Effector memory CD8-positive, alpha-beta T cell (primary cell): ENCODE measurements at regions not wholly inside any gene's neighbourhood (a gene's known extent, or its start where the extent isn't known, plus 50 kb on each side); places are given as distances from the start of the nearest gene placed in this dataset.

ENCODE experiments used
- ATAC-seq: fragments of 150-1000 bp; cut with Tn5 transposase; replicated peaks from 2 replicates; pipeline ENCODE4 v1.10.0; 2021; ENCODE audit warnings: mild to moderate bottlenecking, moderate library complexity
- DNase-seq, 3 experiments: peaks; one replicate each; pipeline ENCODE4 v3.0.0; 2021
- H3K27ac Mint-ChIP-seq, 2 donors: one replicate each; pipeline ENCODE4 v1.8.0; 2022; ENCODE audit warnings: mild to moderate bottlenecking in 2 of 2, mixed read lengths in 2 of 2, moderate library complexity in 2 of 2
- H3K27me3 Mint-ChIP-seq, 2 donors: one replicate each; pipeline ENCODE4 v1.8.0; 2022; ENCODE audit warnings: mixed read lengths in 2 of 2
- H3K36me3 Mint-ChIP-seq: one replicate; pipeline ENCODE4 v1.8.0; 2022; ENCODE audit warnings: mild to moderate bottlenecking, moderate library complexity, mixed read lengths; ENCODE audit not compliant: insufficient read depth
- H3K4me1 Mint-ChIP-seq, 2 donors: one replicate each; pipeline ENCODE4 v1.8.0; 2022; ENCODE audit warnings: low read depth in 2 of 2, mixed read lengths in 2 of 2
- H3K4me3 Mint-ChIP-seq, 2 donors: one replicate each; pipeline ENCODE4 v1.8.0; 2022; ENCODE audit warnings: mild to moderate bottlenecking in 2 of 2, mixed read lengths in 2 of 2, moderate library complexity in 2 of 2
- H3K9me3 Mint-ChIP-seq, 2 donors: one replicate each; pipeline ENCODE4 v1.8.0; 2022; ENCODE audit warnings: mixed read lengths in 2 of 2

GRCh38 chr12:115849262-115849943 is 428.1 kb downstream of the MED13L start:
- no peak for ATAC-seq

GRCh38 chr12:115847398-115847797 is 430.1 kb downstream of the MED13L start:
- H3K4me1 Mint-ChIP-seq: no peaks in the 10 kb centered on the region
- peaks cover 2% of the 10 kb centered on the region for H3K36me3 Mint-ChIP-seq
- no peak overlapping the region for H3K4me3 Mint-ChIP-seq
- peaks cover 6 to 9% of the 10 kb centered on the region in 2 donors for H3K9me3 Mint-ChIP-seq
- H3K27ac Mint-ChIP-seq: no peak overlapping the region
- DNase-seq (no peak), ATAC-seq (no peak)
- peaks cover 8% of the 10 kb centered on the region in 2 donors for H3K27me3 Mint-ChIP-seq

More at GRCh38 chr12:115849262-115849943, 428.1 kb downstream of the MED13L start:
- Mint-ChIP-seq H3K27ac (no peak overlapping the region), H3K4me3 (no peak overlapping the region), H3K9me3 (peaks cover 6% of the 10 kb centered on the region in 2 donors), H3K4me1 (no peaks in the 10 kb centered on the region), H3K36me3 (peaks cover 2% of the 10 kb centered on the region), H3K27me3 (peaks cover 0 to 8% of the 10 kb centered on the region in 2 donors)
- no peak for DNase-seq

- Mint-ChIP-seq H3K4me3 (no peak overlapping the region), H3K4me1 (no peaks in the 10 kb centered on the region), H3K27ac (no peak overlapping the region), H3K36me3 (peaks cover 2% of the 10 kb centered on the region), H3K9me3 (peaks cover 6 to 9% of the 10 kb centered on the region in 2 donors), H3K27me3 (peaks cover 8 to 13% of the 10 kb centered on the region in 2 donors)
- DNase-seq: no peak
- ATAC-seq: no peak
Measured at GRCh38 chr12:115846516-115846915, 431.0 kb downstream of the MED13L start.

- DNase-seq: no peak
Measured at GRCh38 chr12:115840159-115840558, 437.3 kb downstream of the MED13L start.

GRCh38 chr12:115838952-115839351 is 438.5 kb downstream of the MED13L start:
- H3K36me3 Mint-ChIP-seq: peaks cover 3% of the 10 kb centered on the region
- no peak for ATAC-seq
- H3K27ac Mint-ChIP-seq: no peak overlapping the region
- H3K4me3 Mint-ChIP-seq: no peak overlapping the region
- DNase-seq: no peak
- H3K4me1 Mint-ChIP-seq: no peaks in the 10 kb centered on the region
- peaks cover 0 to 13% of the 10 kb centered on the region in 2 donors for H3K27me3 Mint-ChIP-seq
- no peaks in the 10 kb centered on the region for H3K9me3 Mint-ChIP-seq

More at GRCh38 chr12:115840159-115840558, 437.3 kb downstream of the MED13L start:
- no peak overlapping the region for H3K27ac Mint-ChIP-seq
- H3K9me3 Mint-ChIP-seq: peaks cover under 1 to 3% of the 10 kb centered on the region in 2 donors
- H3K27me3 Mint-ChIP-seq: peaks cover 0 to 13% of the 10 kb centered on the region in 2 donors
- H3K36me3 Mint-ChIP-seq: peaks cover 3% of the 10 kb centered on the region
- no peak for ATAC-seq
- no peaks in the 10 kb centered on the region for H3K4me1 Mint-ChIP-seq
- H3K4me3 Mint-ChIP-seq: no peak overlapping the region

GRCh38 chr12:115837220-115837619 is 440.3 kb downstream of the MED13L start:
- Mint-ChIP-seq H3K27me3 (peaks cover 0 to 14% of the 10 kb centered on the region in 2 donors), H3K4me1 (no peaks in the 10 kb centered on the region), H3K4me3 (no peak overlapping the region), H3K27ac (no peak overlapping the region), H3K36me3 (peaks cover 3% of the 10 kb centered on the region), H3K9me3 (no peaks in the 10 kb centered on the region)
- DNase-seq (no peak), ATAC-seq (no peak)

- no peaks in the 10 kb centered on the region for H3K4me1 Mint-ChIP-seq
- ATAC-seq (no peak), DNase-seq (no peak)
- H3K9me3 Mint-ChIP-seq: no peaks in the 10 kb centered on the region
- no peak overlapping the region for H3K27ac Mint-ChIP-seq
- peaks cover 0 to 11% of the 10 kb centered on the region in 2 donors for H3K27me3 Mint-ChIP-seq
- no peak overlapping the region for H3K4me3 Mint-ChIP-seq
- H3K36me3 Mint-ChIP-seq: peaks cover 7% of the 10 kb centered on the region
Measured at GRCh38 chr12:115835445-115835844, 442.0 kb downstream of the MED13L start.

- ATAC-seq: no peak
- Mint-ChIP-seq H3K4me1 (no peaks in the 10 kb centered on the region), H3K27ac (no peak overlapping the region), H3K4me3 (no peak overlapping the region), H3K27me3 (peaks cover 0 to 11% of the 10 kb centered on the region in 2 donors), H3K9me3 (peaks cover 0 to 1% of the 10 kb centered on the region in 2 donors), H3K36me3 (peaks cover 7% of the 10 kb centered on the region)
- no peak for DNase-seq
Measured at GRCh38 chr12:115833704-115834103, 443.8 kb downstream of the MED13L start.

GRCh38 chr12:115830633-115831032 is 446.9 kb downstream of the MED13L start:
- no peak overlapping the region for H3K4me3 Mint-ChIP-seq
- peaks cover 0 to 3% of the 10 kb centered on the region in 2 donors for H3K9me3 Mint-ChIP-seq
- ATAC-seq: no peak
- peaks cover 4% of the 10 kb centered on the region for H3K36me3 Mint-ChIP-seq
- H3K27ac Mint-ChIP-seq: no peak overlapping the region
- no peaks in the 10 kb centered on the region for H3K4me1 Mint-ChIP-seq
- no peak for DNase-seq
- H3K27me3 Mint-ChIP-seq: peaks cover 0 to 11% of the 10 kb centered on the region in 2 donors

GRCh38 chr12:115830070-115830469 is 447.4 kb downstream of the MED13L start:
- H3K9me3 Mint-ChIP-seq: peaks cover 0 to 3% of the 10 kb centered on the region in 2 donors
- no peak overlapping the region for H3K27ac Mint-ChIP-seq
- DNase-seq (no peak), ATAC-seq (no peak)
- H3K4me1 Mint-ChIP-seq: no peaks in the 10 kb centered on the region
- H3K36me3 Mint-ChIP-seq: peaks cover 4% of the 10 kb centered on the region
- H3K27me3 Mint-ChIP-seq: peaks cover 0 to 11% of the 10 kb centered on the region in 2 donors
- no peak overlapping the region for H3K4me3 Mint-ChIP-seq

- H3K4me1 Mint-ChIP-seq: no peaks in the 10 kb centered on the region
- no peak overlapping the region for H3K27ac Mint-ChIP-seq
- H3K9me3 Mint-ChIP-seq: peaks cover 0 to 3% of the 10 kb centered on the region in 2 donors
- peaks cover 4% of the 10 kb centered on the region for H3K36me3 Mint-ChIP-seq
- no peak for ATAC-seq
- no peak overlapping the region for H3K4me3 Mint-ChIP-seq
- H3K27me3 Mint-ChIP-seq: peaks cover 6 to 17% of the 10 kb centered on the region in 2 donors
- DNase-seq: no peak
Measured at GRCh38 chr12:115828168-115828567, 449.3 kb downstream of the MED13L start.

GRCh38 chr12:115824936-115825602 is 452.4 kb downstream of the MED13L start:
- Mint-ChIP-seq H3K27me3 (peaks cover 10 to 11% of the 10 kb centered on the region in 2 donors), H3K4me3 (no peak overlapping the region), H3K27ac (no peak overlapping the region), H3K9me3 (peaks cover 3 to 6% of the 10 kb centered on the region in 2 donors), H3K36me3 (no peaks in the 10 kb centered on the region), H3K4me1 (no peaks in the 10 kb centered on the region)
- ATAC-seq: no peak
- no peak for DNase-seq

GRCh38 chr12:115823635-115824034 is 453.9 kb downstream of the MED13L start:
- Mint-ChIP-seq H3K27ac (no peak overlapping the region), H3K27me3 (peaks cover 11 to 20% of the 10 kb centered on the region in 2 donors), H3K9me3 (peaks cover 2 to 6% of the 10 kb centered on the region in 2 donors), H3K4me1 (no peaks in the 10 kb centered on the region), H3K4me3 (no peak overlapping the region), H3K36me3 (no peaks in the 10 kb centered on the region)
- ATAC-seq (no peak), DNase-seq (no peak)

GRCh38 chr12:115820656-115821055 is 456.8 kb downstream of the MED13L start:
- ATAC-seq (no peak), DNase-seq (no peak)
- Mint-ChIP-seq H3K4me1 (no peaks in the 10 kb centered on the region), H3K4me3 (no peak overlapping the region), H3K9me3 (peaks cover 3 to 14% of the 10 kb centered on the region in 2 donors), H3K36me3 (no peaks in the 10 kb centered on the region), H3K27me3 (peaks cover 17 to 29% of the 10 kb centered on the region in 2 donors), H3K27ac (no peak overlapping the region)
